NCI-H2196 treated with DMSO at 0.1 percent for 48 hours (cell line): ENCODE measurements at regions not wholly inside any gene's neighbourhood (a gene's known extent, or its start where the extent isn't known, plus 50 kb on each side); places are given as distances from the start of the nearest gene placed in this dataset.
"Not testable (repeated sequence)": the region's sequence is repeated elsewhere in the genome, so short reads cannot be mapped to it uniquely, and the experiment has no call there.

Source experiments
- DNase-seq: peaks from one replicate; lab custom pipeline; 2025; ENCODE audit not compliant: unreplicated experiment; lab: John Stamatoyannopoulos, UW

- DNase-seq: not testable (repeated sequence)
Observed at GRCh38 chr15:84360902-84361301, 125.3 kb downstream of the GOLGA6L4 start.

DNA sequence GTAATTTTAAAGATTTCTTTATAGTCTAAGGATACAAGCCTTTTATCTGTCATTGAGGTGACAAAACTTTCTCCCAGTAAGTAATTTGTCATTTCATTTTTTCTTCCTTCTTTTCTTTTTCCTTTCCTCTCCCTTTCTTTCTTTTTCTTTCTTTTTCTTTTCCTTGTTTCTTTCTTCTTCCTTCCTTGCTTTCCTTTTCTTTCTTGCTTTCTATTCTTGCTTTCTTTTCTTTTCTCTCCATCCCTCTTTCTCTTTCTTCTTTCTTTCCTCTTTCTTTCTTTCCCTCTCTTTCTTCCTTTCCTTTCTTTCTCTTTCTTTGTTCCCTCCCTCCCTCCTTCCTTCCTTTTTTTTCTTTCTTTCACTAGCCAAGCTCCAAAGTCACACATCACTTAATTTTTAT is 148.8 kb downstream of the GOLGA6L4 start:
- DNase-seq: not testable (repeated sequence)

DNA sequence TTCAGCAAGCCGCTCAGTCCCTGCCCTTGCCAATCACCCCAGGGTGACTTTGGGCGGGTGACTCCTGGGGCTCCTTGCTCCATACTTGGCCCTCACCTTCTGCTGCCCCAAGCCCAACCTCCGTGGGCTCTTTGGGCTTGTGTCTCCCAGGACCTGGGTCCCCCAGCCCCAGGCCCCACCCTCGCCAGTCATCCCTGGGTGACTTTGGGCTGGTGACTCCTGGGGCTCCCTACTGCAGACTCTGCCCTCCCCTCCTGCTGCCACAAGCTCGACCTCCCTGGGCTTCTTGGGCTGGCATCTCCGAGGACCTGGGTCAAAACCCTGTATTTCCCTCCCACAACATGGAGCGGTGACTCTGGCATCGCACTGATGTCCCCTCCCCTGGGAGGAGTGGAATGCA is 151.5 kb downstream of the GOLGA6L4 start:
- no peak for DNase-seq

DNA sequence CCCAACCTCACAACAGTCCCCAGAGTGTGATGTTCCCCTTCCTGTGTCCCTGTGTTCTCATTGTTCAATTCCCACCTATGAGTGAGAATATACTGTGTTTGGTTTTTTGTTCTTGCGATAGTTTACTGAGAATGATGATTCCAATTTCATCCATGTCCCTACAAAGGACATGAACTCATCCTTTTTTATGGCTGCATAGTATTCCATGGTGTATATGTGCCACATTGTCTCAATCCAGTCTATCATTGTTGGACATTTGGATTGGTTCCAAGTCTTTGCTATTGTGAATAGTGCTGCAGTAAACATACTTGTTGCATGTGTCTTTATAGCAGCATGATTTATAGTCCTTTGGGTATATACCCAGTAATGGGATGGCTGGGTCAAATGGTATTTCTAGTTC is 152.6 kb downstream of the GOLGA6L4 start:
- DNase-seq: not testable (repeated sequence)

GRCh38 chr15:84388638-84389037 is 153.1 kb downstream of the GOLGA6L4 start:
- DNase-seq: not testable (repeated sequence)

DNA sequence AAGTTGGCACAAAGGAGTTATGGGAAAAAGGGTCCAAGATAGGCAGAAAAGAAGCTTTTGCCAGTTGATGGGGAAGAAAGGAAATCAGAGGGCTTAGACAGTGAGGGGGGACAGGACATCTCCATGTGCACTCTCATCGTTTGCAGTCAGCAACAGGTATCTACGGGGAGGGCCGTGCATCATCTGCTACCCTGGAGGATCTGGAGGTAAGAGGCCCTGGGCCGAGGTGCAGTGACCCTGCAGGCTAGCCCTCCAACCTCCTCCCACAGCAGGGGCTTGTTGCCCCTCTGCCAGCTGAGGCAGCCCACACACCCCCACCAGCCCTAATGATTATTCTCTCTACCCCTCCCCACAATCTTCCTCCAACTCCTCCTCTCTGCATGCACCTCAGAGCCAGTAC is 154.8 kb downstream of the GOLGA6L4 start:
- DNase-seq: not testable (repeated sequence)

DNA sequence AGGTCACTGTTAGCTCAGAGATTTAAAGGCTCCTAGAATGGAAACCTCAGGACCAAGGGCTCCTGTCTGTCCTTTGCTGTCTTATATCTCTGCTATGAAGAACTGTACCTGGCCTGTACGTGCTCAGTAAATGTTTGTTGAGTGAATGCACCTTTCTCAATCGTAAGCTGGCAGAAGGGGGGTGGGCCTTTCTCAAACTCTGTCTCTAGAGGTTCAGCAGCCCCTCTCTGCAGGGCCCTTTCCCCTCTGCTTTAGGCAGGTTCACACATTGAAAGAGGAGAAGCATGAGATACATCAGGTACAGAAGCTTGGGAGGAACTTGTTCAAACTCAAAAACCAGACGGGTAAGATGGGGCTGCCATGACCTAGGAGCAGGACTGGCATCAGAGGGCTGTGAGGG is 155.6 kb downstream of the GOLGA6L4 start:
- DNase-seq: no peak

GRCh38 chr15:84392020-84392419 is 156.4 kb downstream of the GOLGA6L4 start:
- DNase-seq: not testable (repeated sequence)

GRCh38 chr15:84393386-84393936 is 157.9 kb downstream of the GOLGA6L4 start:
- DNase-seq: peak; percentile 12

DNA sequence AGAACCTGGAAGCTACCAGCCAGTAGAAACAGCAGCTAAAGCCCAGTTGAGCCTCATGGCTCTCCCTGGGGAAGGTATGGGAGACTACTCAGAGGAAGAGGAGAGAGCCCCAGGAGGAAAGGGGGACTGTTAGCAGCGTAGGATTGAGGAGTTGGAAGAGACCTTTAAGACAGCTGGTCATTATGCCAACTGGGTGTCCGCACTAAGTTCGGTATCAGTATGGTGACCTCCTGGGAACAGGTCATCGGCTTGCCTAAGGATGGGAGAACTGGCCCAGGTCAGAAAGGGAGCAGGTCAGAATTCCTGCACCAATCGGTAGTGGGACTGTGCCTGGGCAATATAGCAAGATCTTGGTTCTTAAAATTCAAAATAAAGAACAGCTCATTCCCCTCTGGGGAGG is 158.4 kb downstream of the GOLGA6L4 start:
- not testable (repeated sequence) for DNase-seq

DNA sequence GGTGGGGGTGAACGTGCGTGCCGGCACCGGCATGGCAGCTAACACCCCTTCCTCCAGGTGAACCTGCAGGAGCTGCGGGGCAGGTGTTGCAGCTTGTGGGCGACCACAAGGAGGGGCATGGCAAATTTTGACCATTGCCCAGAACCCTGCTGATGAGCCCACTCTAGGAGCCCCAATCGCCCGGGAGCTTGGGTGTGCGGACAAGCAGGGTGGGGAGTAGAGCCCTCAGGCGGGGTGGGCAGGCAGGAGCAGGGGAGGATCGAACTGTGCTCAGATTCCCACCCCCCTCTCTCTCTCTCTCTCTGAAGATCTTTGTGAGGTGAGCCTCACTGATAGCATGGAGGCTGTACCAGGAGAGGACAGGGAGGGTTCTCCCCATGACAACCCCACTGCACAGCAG is 159.8 kb downstream of the GOLGA6L4 start:
- not testable (repeated sequence) for DNase-seq

- DNase-seq: not testable (repeated sequence)
Observed at GRCh38 chr15:84395881-84396280, 160.3 kb downstream of the GOLGA6L4 start.

DNA sequence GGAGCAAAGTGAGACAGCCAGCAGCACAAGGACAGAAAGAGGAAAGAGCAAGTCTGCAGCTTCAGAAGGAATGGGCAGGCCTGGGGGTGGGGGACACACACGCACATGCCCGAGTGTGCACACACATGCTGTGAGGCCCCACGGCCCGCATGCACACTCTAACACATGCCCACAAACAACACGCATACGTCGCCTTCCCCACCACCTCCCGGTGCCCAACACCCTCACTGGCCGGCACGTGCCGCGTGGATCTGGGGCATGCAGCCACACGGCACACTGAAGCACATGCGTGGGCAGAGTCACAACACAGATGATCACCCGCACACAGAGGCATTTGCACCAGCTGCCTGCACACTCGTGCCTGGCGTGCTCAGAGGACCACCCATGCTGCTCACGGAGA is 161.5 kb downstream of the GOLGA6L4 start:
- not testable (repeated sequence) for DNase-seq

GRCh38 chr15:84398087-84398486 is 162.5 kb downstream of the GOLGA6L4 start:
- DNase-seq: not testable (repeated sequence)

GRCh38 chr15:84398763-84399701 is 163.5 kb downstream of the GOLGA6L4 start:
- DNase-seq: no peak

- no peak for DNase-seq
Observed at GRCh38 chr15:84400017-84400740, 164.6 kb downstream of the GOLGA6L4 start.

GRCh38 chr15:84400820-84401219 is 165.2 kb downstream of the GOLGA6L4 start:
- DNase-seq: no peak

DNA sequence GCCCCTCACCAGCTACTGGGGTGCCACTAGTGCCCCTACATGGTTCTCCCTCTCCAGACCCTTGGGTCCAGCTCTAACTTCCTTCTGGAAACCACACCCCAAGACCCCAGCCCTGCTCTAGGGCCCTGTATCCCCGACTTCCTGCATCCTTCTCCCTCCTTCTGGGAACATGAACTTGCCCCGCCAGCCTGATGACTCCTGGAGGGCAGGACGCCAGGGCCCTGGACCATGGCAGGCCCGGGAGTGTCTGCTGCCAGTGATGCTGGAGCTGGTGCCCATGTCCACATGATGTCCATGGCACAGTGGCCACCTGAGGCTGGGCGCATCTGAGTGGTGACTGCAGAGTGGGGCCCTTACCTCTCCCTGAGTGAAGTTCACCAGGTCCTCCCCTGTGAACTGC is 165.9 kb downstream of the GOLGA6L4 start:
- DNase-seq: not testable (repeated sequence)

DNA sequence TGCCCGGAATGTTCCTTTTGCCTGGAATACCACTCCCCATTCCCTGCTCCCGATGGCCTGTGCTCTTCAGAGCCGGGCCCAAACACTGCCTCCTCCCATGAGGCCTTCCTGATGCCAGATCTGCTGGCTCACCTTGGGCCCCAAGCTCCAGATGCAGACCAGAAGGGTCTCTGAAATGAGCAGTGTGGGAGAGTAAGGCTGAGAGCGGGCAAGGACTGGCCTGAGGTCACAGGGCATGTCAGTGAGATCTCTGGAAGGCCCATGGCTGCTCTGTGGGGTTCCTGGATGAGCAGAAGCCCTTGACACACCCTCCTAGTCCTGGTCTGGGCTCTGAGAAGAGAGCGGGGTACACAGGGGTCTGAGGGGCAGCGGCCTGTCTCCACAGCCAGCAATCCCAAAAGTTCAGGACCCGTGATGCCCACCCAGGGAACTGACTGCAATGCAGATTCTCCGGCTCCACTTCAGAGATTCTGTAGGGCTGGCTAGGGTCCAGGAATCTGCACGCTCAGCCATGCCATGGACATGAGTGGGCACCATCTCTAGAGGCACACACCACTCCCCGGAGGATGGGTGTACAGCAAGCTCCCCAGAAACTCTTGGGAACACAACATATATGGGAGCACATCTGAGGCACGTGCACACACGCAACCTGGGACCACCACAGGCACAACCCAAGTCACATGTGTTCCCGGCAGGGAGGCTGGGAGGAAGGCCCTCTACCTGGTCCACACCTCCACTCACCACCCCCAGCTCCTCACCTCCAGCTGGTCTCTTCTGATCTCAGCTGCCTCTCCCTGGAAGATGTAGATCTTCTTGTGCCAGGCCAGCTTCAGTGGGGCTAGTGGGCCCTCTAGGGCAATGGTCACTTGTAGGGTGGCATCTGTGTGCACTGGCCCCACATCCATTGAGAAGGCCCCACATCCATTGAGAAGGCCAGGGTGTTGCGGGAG is 166.6 kb downstream of the GOLGA6L4 start:
- not testable (repeated sequence) for DNase-seq

- DNase-seq: no peak
Observed at GRCh38 chr15:84402856-84403608, 167.5 kb downstream of the GOLGA6L4 start.
